ENCODE measurements at regions not wholly inside any gene's neighbourhood (a gene's known extent, or its start where the extent isn't known, plus 50 kb on each side); places are given as distances from the start of the nearest gene placed in this dataset.

DNA sequence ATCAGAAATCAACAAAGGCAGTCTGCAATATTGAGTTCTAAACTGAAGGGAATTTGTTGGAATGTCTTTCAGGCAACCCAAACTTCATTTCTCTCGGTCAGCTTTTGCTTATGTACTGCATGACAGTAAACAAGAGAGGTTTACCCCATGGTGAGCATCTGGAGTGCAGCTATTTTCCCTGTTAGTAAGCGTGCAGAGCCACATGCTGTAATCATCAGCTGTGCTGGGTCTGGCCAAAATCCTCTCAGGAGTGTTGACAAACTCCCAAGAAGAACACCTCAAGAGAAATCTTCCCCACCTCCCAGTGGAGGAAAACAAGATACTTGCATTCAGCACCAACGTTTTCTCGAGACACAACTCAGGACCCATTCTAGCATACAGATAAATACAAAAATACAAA is 83.6 kb upstream of the ADAMTSL1 start:
- DNase-seq (ENCODE audit: low spot score), result peak; percentile 57

GRCh38 chr9:18393340-18394130 is 80.4 kb upstream of the ADAMTSL1 start:
- DNase-seq (ENCODE audit: low spot score), result peak; percentile 97

DNA sequence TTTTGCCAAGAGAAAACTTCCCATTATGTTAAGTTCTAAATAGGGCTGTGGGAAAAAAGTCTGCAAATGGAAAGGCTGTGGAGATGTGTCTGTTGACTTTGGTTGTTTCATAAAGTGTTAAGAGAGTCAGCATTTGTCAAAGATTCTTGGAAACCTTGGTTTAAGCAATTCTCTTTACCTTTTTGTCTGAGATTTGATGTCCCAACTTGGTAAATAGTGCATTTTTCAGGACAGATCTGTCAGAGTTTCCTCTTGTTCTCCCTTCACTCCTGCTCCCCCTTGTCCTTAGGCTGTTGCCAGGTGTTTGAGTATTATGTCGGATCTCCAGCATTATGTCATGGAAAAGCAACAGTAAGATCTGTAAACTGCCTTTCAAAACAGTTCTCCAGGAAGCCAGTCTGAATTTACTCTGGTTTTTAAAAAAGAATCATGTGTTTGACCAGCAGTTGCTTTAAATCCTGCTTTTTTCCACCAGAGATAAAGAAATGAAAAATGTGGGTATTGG is 79.1 kb upstream of the ADAMTSL1 start:
- DNase-seq (ENCODE audit: low spot score), result no peak

- DNase-seq (ENCODE audit: low spot score), result peak; percentile 23
Observed at GRCh38 chr9:18396102-18396728, 77.7 kb upstream of the ADAMTSL1 start.

- no peak for DNase-seq (ENCODE audit: low spot score)
Observed at GRCh38 chr9:18397076-18397475, 76.9 kb upstream of the ADAMTSL1 start.

GRCh38 chr9:18398038-18398437 is 75.9 kb upstream of the ADAMTSL1 start:
- DNase-seq (ENCODE audit: low spot score), result no peak

- DNase-seq (ENCODE audit: low spot score), result no peak
Observed at GRCh38 chr9:18404434-18405029, 69.4 kb upstream of the ADAMTSL1 start.

GRCh38 chr9:18405240-18405639 is 68.7 kb upstream of the ADAMTSL1 start:
- DNase-seq (ENCODE audit: low spot score), result no peak

DNA sequence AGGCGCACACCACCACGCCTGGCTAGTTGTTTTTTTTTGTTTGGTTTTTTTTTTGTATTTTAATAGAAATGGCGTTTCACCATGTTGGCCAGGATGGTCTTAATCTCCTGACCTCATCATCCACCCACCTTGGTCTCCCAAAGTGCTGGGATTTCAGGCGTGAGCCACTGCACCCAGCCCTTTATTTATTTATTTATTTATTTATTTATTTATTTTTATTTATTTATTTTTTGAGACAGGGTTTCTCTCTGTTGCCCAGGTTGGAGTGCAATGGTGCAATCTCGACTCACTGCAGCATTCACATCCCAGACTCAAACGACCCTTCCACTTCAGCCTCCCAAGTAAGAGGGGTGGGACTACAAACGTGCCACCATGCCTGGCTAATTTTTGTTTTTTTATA is 63.0 kb upstream of the ADAMTSL1 start:
- no peak for DNase-seq (ENCODE audit: low spot score)

- DNase-seq (ENCODE audit: low spot score), result no peak
Observed at GRCh38 chr9:18421391-18421790, 52.6 kb upstream of the ADAMTSL1 start.

GRCh38 chr9:18422296-18423036 is 51.5 kb upstream of the ADAMTSL1 start:
- no peak for DNase-seq (ENCODE audit: low spot score)

DNA sequence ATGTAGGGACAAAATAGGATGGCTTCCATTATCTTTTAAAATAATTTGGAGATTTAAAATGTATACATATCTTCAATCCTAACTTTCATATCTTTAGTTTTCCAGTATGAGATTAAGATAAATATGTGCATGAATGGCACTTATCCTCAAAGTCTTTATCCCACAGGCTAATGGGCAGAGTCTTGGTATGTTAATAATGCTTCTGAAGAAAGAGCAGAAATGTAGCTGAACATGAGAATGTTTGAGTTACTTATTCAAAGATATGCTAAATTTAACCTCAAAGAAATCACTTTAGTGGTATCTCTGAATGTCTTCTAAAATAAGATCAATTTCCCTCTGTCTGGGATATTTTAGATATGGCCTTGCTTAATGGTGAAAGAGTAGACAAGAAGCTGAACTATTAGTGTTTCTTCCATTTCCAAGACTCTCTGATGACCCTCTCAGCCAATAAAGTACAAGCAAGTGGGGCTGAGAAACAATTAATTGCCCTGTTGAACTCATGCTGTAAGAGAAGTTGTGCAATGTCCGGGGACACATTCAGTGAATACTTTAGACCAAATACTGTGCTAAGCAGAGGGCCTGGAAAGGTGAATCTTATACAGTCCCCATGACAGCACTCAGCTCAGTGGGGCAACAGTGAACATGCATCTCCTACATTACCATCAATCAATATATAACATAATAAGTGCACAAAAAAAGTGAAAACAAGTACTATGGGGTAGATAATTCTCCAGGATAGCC is 50.0 kb upstream of the ADAMTSL1 start:
- no peak for DNase-seq (ENCODE audit: low spot score)
